IMR-90 (cell line): ENCODE measurements at regions not wholly inside any gene's neighbourhood (a gene's known extent, or its start where the extent isn't known, plus 50 kb on each side); places are given as distances from the start of the nearest gene placed in this dataset.

Experiments used
- ATAC-seq: fragments of 200-7000 bp; cut with Tn5 transposase; 2 replicates; pipeline ENCODE4 v1.9.1; 2020; ENCODE audit warnings: low read depth, mild to moderate bottlenecking, moderate library complexity
- BruUV-seq: library from RNA; stranded (reverse); fragments of 400-500 nt; replicated peaks from 2 replicates; lab custom pipeline; 2021; lab: Mats Ljungman, UMichigan
- CTCF ChIA-PET: fragments of 300-600 bp; formaldehyde crosslinking; extraction: SDS; loops from one replicate; lab custom pipeline; 2021; ENCODE audit warnings: antibody characterized with exemption; lab: Yijun Ruan, JAX
- POLR2A ChIA-PET: fragments of 300-600 bp; sonication (Branson Sonifier 250); formaldehyde crosslinking; loops from one replicate; lab custom pipeline; 2022; ENCODE audit warnings: antibody characterized with exemption; ENCODE audit not compliant: unreplicated experiment; lab: Charles Lee
- DNase-seq: peaks from one replicate; pipeline ENCODE4 v3.0.0; 2013
- H2AFZ ChIP-seq: replicated peaks from 2 replicates; pipeline ENCODE3; 2013; ENCODE audit warnings: low read length, mild to moderate bottlenecking; ENCODE audit not compliant: poor library complexity
- H2AK5ac ChIP-seq: 2 replicates; pipeline ENCODE4 v1.6.1; 2013; ENCODE audit warnings: low read depth, low read length, inconsistent platforms
- H2AK9ac ChIP-seq: replicated peaks from 2 replicates; pipeline ENCODE3; 2013; ENCODE audit warnings: mild to moderate bottlenecking, low read depth, low read length, moderate library complexity; ENCODE audit not compliant: poor library complexity
- H2BK120ac ChIP-seq: 2 replicates; pipeline ENCODE4 v1.6.1; 2013; ENCODE audit warnings: low read depth, low read length, inconsistent platforms
- H2BK15ac ChIP-seq: 3 replicates; pipeline ENCODE4 v1.6.1; 2013; ENCODE audit warnings: low read depth, low read length, inconsistent platforms
- H2BK20ac ChIP-seq: 2 replicates; pipeline ENCODE4 v1.6.1; 2013; ENCODE audit warnings: low read depth, mild to moderate bottlenecking, inconsistent platforms, low read length, moderate library complexity
- H2BK5ac ChIP-seq: 2 replicates; pipeline ENCODE4 v1.6.1; 2013; ENCODE audit warnings: mild to moderate bottlenecking, low read depth, low read length, inconsistent platforms; ENCODE audit not compliant: poor library complexity, severe bottlenecking
- H3K14ac ChIP-seq: replicated peaks from 2 replicates; pipeline ENCODE4 v1.6.1; 2013; ENCODE audit warnings: low read depth, low read length, inconsistent platforms
- H3K18ac ChIP-seq: 2 replicates; pipeline ENCODE4 v1.6.1; 2013; ENCODE audit warnings: low read depth, low read length, control low read depth
- H3K23ac ChIP-seq: 2 replicates; pipeline ENCODE4 v1.6.1; 2013; ENCODE audit warnings: low read depth, low read length, inconsistent platforms
- H3K27ac ChIP-seq: 2 replicates; pipeline ENCODE4 v1.5.1; 2013; ENCODE audit warnings: mild to moderate bottlenecking, control low read depth, low read length; ENCODE audit not compliant: insufficient read depth
- H3K27me3 ChIP-seq: 2 replicates; pipeline ENCODE4 v1.6.1; 2013; ENCODE audit warnings: low read length; ENCODE audit not compliant: control insufficient read depth, insufficient read depth
- H3K36me3 ChIP-seq: 2 replicates; pipeline ENCODE4 v1.6.1; 2013; ENCODE audit warnings: low read length, mixed read lengths; ENCODE audit not compliant: control insufficient read depth, insufficient read depth
- H3K4ac ChIP-seq: 2 replicates; pipeline ENCODE4 v1.6.1; 2013; ENCODE audit warnings: low read depth, low read length, inconsistent platforms
- H3K4me1 ChIP-seq: 2 replicates; pipeline ENCODE4 v1.6.1; 2013; ENCODE audit warnings: low read length, mixed read lengths; ENCODE audit not compliant: control insufficient read depth, insufficient read depth
- H3K4me2 ChIP-seq: 2 replicates; pipeline ENCODE4 v1.6.1; 2013; ENCODE audit warnings: low read depth, mild to moderate bottlenecking, control low read depth, low read length, moderate library complexity
- H3K4me3 ChIP-seq: 2 replicates; pipeline ENCODE4 v1.5.1; 2013; ENCODE audit warnings: low read depth, mild to moderate bottlenecking, control low read depth, low read length, moderate library complexity; ENCODE audit not compliant: insufficient read depth
- H3K56ac ChIP-seq: 2 replicates; pipeline ENCODE4 v1.6.1; 2013; ENCODE audit warnings: low read length, inconsistent platforms; ENCODE audit not compliant: insufficient read depth; ENCODE audit errors: extremely low read depth
- H3K79me1 ChIP-seq, 2 experiments: 2 replicates each; pipeline ENCODE4 v1.6.1; 2013; ENCODE audit warnings: low read length in 2 of 2, inconsistent platforms in 1 of 2, low read depth in 1 of 2
- H3K9ac ChIP-seq: 2 replicates; pipeline ENCODE4 v1.6.1; 2013; ENCODE audit warnings: low read depth, low read length, control low read depth
- H3K9me1 ChIP-seq: 2 replicates; pipeline ENCODE4 v1.6.1; 2013; ENCODE audit warnings: low read length, inconsistent platforms; ENCODE audit not compliant: insufficient read depth
- H3K9me3 ChIP-seq: 2 replicates; pipeline ENCODE4 v1.6.1; 2013; ENCODE audit warnings: low read length; ENCODE audit not compliant: control insufficient read depth, insufficient read depth
- H4K20me1 ChIP-seq: 2 replicates; pipeline ENCODE4 v1.6.1; 2013; ENCODE audit warnings: low read length, inconsistent platforms; ENCODE audit not compliant: insufficient read depth
- H4K5ac ChIP-seq: 2 replicates; pipeline ENCODE4 v1.6.1; 2013; ENCODE audit warnings: mild to moderate bottlenecking, low read depth, low read length, control low read depth
- H4K8ac ChIP-seq, 2 experiments: 2 replicates each; pipeline ENCODE4 v1.6.1; 2013; ENCODE audit warnings: low read depth in 2 of 2, low read length in 2 of 2, control low read depth in 1 of 2, inconsistent platforms in 1 of 2
- H4K91ac ChIP-seq: 2 replicates; pipeline ENCODE4 v1.6.1; 2013; ENCODE audit warnings: low read depth, low read length, inconsistent platforms; ENCODE audit not compliant: insufficient read depth
- CHD1 ChIP-seq: IDR thresholded peaks from 2 replicates; pipeline ENCODE4 v1.6.1; 2012; ENCODE audit warnings: low read depth, low read length, improper control_type of control experiment
- FOS ChIP-seq: fragments of 150-350 bp; IDR thresholded peaks from 2 replicates; pipeline ENCODE4 v1.6.1; 2016; ENCODE audit warnings: low read depth, low read length
- MAFK ChIP-seq: IDR thresholded peaks from 2 replicates; pipeline ENCODE4 v1.6.1; 2012; ENCODE audit warnings: low read depth, low read length, improper control_type of control experiment
- MXI1 ChIP-seq: IDR thresholded peaks from 2 replicates; pipeline ENCODE4 v1.6.1; 2012; ENCODE audit warnings: low read depth, mild to moderate bottlenecking, low read length, moderate library complexity, borderline replicate concordance
- POLR2A ChIP-seq: IDR thresholded peaks from 2 replicates; pipeline ENCODE4 v1.6.1; 2012; ENCODE audit warnings: mild to moderate bottlenecking, low read depth, low read length
- RAD21 ChIP-seq: IDR thresholded peaks from 2 replicates; pipeline ENCODE4 v1.6.1; 2012; ENCODE audit warnings: low read length, improper control_type of control experiment
- whole genome bisulfite sequencing, 2 experiments: methylation state at CpG; one replicate each; pipeline versions ENCODE4 v1.1.5 to v1.1.7; 2013; ENCODE audit warnings: missing lambda C conversion rate in 2 of 2; ENCODE audit not compliant: insufficient read length in 1 of 2; ENCODE audit errors: extremely low coverage in 2 of 2; 5-methylcytosine and 5-hydroxymethylcytosine counted together
- dilution Hi-C: fragments of 300-500 bp; cut with HindIII; formaldehyde crosslinking; loops from one replicate; pipeline ENCODE4 v1.14.3; 2018; ENCODE audit warnings: low sequenced_read_pairs; ENCODE audit not compliant: unreplicated experiment
- in situ Hi-C: fragments of 300-500 bp; cut with MboI; formaldehyde crosslinking; loops from 3 replicates; pipeline ENCODE4 v1.14.3; 2019; ENCODE audit warnings: low sequenced_read_pairs, inconsistent platforms, mixed read lengths
- intact Hi-C: fragments of 100-400 bp; cut with micrococcal nuclease; formaldehyde crosslinking; loops from 2 replicates; pipeline ENCODE4 v1.10.0; 2022
- TF ChIP-seq, protein P1 (sequence below): conservative IDR thresholded peaks from 2 replicates; pipeline ENCODE4 v1.5.1; 2012; ENCODE audit warnings: mild to moderate bottlenecking, low read depth, low read length, improper control_type of control experiment

DNA sequence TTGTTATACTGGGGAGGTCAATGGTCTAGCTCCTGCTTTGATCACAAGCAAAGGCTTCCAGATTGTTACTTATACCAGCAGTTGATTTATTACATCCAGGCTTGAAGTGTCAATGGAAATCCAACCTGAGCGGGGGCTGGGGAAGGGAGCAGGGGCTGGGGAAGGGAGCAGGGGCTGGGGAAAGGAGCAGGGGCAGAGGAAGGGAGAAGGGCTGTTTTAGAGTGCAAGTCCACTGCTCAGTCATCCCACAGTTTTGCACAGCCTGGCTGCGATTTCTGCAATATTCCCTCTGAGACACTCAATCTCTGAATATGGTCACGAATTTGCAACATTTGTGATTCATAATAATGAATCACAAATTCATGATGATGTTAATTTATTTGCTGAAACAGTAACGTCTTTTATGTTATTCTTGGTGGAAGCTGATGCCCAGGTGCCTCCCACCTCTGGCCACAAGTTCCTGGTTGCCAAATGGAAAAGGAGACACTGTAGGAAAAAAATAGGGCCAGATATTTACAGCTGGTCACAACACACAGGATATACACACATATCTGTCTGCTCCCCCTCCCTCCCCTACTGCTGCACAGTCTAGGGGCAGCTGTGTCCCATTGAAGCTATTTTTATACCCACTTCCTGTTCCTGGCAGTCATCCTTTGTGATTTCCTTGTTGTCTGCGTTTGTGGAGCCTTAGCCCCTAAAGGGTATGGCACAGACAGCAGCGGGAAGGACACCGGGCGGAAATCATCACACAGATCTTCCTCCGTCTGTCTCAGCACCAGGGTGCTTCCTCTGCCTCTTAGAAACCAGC is 325.1 kb downstream of the GADD45G start:
- DNase-seq (peak; percentile 24), ATAC-seq (no peak)
- Histone ChIP-seq H3K4ac (no peak overlapping the region), H3K36me3 (no peaks in the 10 kb centered on the region), H3K4me3 (no peak overlapping the region), H3K9ac (no peak overlapping the region), H2AK5ac (no peak overlapping the region), H2AFZ (no peak overlapping the region), H2BK5ac (no peak overlapping the region), H3K79me1 (no peaks in the 10 kb centered on the region), H3K27ac (no peak overlapping the region), H4K5ac (no peak overlapping the region), H3K27me3 (peaks cover 8% of the 10 kb centered on the region), H3K18ac (no peak overlapping the region), H3K56ac (no peak overlapping the region), H3K23ac (no peak overlapping the region), H2BK15ac (no peak overlapping the region), H3K9me3 (no peaks in the 10 kb centered on the region), H3K14ac (no peak overlapping the region), H2BK20ac (no peak overlapping the region), H3K9me1 (no peaks in the 10 kb centered on the region; the same call in 1 of the 2 replicates), H3K4me2 (no peak overlapping the region), H4K91ac (no peak overlapping the region), H2BK120ac (no peak overlapping the region), H4K20me1 (no peaks in the 10 kb centered on the region), H4K8ac (no peak overlapping the region), H3K4me1 (no peaks in the 10 kb centered on the region), H2AK9ac (no peak overlapping the region)
- WGBS, 2 experiments, result 0% methylated on average over 1 of the region's 9 CpGs; no CpG with 5 or more reads in 1 of the 2 experiments
- no TSS peak for BruUV-seq
- in situ Hi-C loops (no loop called here), intact Hi-C loops (no loop called here), dilution Hi-C loops (no loop called here)
- TF ChIP-seq MXI1, result no peak
- TF ChIP-seq RAD21, result no peak
- TF ChIP-seq CHD1, result no peak
- TF ChIP-seq, protein P1, sequence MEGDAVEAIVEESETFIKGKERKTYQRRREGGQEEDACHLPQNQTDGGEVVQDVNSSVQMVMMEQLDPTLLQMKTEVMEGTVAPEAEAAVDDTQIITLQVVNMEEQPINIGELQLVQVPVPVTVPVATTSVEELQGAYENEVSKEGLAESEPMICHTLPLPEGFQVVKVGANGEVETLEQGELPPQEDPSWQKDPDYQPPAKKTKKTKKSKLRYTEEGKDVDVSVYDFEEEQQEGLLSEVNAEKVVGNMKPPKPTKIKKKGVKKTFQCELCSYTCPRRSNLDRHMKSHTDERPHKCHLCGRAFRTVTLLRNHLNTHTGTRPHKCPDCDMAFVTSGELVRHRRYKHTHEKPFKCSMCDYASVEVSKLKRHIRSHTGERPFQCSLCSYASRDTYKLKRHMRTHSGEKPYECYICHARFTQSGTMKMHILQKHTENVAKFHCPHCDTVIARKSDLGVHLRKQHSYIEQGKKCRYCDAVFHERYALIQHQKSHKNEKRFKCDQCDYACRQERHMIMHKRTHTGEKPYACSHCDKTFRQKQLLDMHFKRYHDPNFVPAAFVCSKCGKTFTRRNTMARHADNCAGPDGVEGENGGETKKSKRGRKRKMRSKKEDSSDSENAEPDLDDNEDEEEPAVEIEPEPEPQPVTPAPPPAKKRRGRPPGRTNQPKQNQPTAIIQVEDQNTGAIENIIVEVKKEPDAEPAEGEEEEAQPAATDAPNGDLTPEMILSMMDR, result no peak
- TF ChIP-seq FOS, result no peak
- TF ChIP-seq MAFK, result no peak
- TF ChIP-seq POLR2A, result no peak
- ChIA-PET CTCF (no interaction called here), POLR2A (no interaction called here)
